Caco-2 (cell line): ENCODE measurements at regions not wholly inside any gene's neighbourhood (a gene's known extent, or its start where the extent isn't known, plus 50 kb on each side); places are given as distances from the start of the nearest gene placed in this dataset.

Experiments used
- BruUV-seq: library from RNA; stranded (reverse); fragments of 400-500 nt; replicated peaks from 2 replicates; lab custom pipeline; 2021; lab: Mats Ljungman, UMichigan
- CTCF ChIA-PET: fragments of 300-600 bp; sonication (Branson Sonifier 250); formaldehyde crosslinking; loops from one replicate; lab custom pipeline; 2022; ENCODE audit warnings: antibody characterized with exemption; lab: Charles Lee
- POLR2A ChIA-PET: fragments of 300-600 bp; sonication (Branson Sonifier 250); formaldehyde crosslinking; loops from one replicate; lab custom pipeline; 2022; ENCODE audit warnings: antibody characterized with exemption; lab: Charles Lee
- DNase-seq, 2 experiments: peaks; one replicate each; pipeline versions ENCODE4 v3.0.0 to v3.0.0-alpha.2; 2020 to 2022
- H3K27me3 ChIP-seq: replicated peaks from 2 replicates; pipeline ENCODE4 v1.6.0; 2011; ENCODE audit warnings: low read length; ENCODE audit not compliant: control insufficient read depth, insufficient read depth
- H3K36me3 ChIP-seq: 2 replicates; pipeline ENCODE4 v1.5.1; 2011; ENCODE audit warnings: low read length; ENCODE audit not compliant: control insufficient read depth, insufficient read depth
- H3K4me1 ChIP-seq: fragments of 250-450 bp; sonication (Bioruptor Pico); 2 replicates; pipeline ENCODE4 v1.5.1; 2020; ENCODE audit warnings: mild to moderate bottlenecking
- H3K4me3 ChIP-seq: 2 replicates; pipeline ENCODE4 v1.5.1; 2011; ENCODE audit warnings: low read depth, mild to moderate bottlenecking, control low read depth, low read length
- H3K9me3 ChIP-seq: fragments of 250-450 bp; sonication (Bioruptor Pico); 2 replicates; pipeline ENCODE4 v1.5.1; 2020; ENCODE audit warnings: mild to moderate bottlenecking, moderate library complexity
- H3K27ac Mint-ChIP-seq: one replicate; pipeline ENCODE4 v1.8.0; 2022; ENCODE audit warnings: mixed read lengths; ENCODE audit not compliant: unreplicated experiment
- H3K27me3 Mint-ChIP-seq: one replicate; pipeline ENCODE4 v1.8.0; 2022; ENCODE audit warnings: mixed read lengths; ENCODE audit not compliant: insufficient read depth, unreplicated experiment
- H3K36me3 Mint-ChIP-seq: one replicate; pipeline ENCODE4 v1.8.0; 2022; ENCODE audit warnings: mild to moderate bottlenecking, mixed read lengths; ENCODE audit not compliant: insufficient read depth, unreplicated experiment
- H3K4me1 Mint-ChIP-seq: one replicate; pipeline ENCODE4 v1.8.0; 2022; ENCODE audit warnings: low read depth, mixed read lengths; ENCODE audit not compliant: unreplicated experiment
- H3K4me3 Mint-ChIP-seq: one replicate; pipeline ENCODE4 v1.8.0; 2022; ENCODE audit warnings: mild to moderate bottlenecking, moderate library complexity, mixed read lengths; ENCODE audit not compliant: unreplicated experiment
- H3K9me3 Mint-ChIP-seq: one replicate; pipeline ENCODE4 v1.8.0; 2022; ENCODE audit warnings: mixed read lengths; ENCODE audit not compliant: unreplicated experiment
- CTCF ChIP-seq, 2 experiments: fragments of 200-600 bp in 1 of 2; IDR thresholded peaks; 1 replicate in 1 of 2; 2 replicates in 1 of 2; pipeline versions ENCODE4 v1.5.1 to v1.8.0; 2011 to 2022; ENCODE audit warnings: antibody characterized with exemption in 1 of 2, control low read depth in 1 of 2, inconsistent platforms in 1 of 2, low read depth in 1 of 2, low read length in 1 of 2, mild to moderate bottlenecking in 1 of 2, moderate library complexity in 1 of 2; ENCODE audit not compliant: insufficient read depth in 1 of 2, severe bottlenecking in 1 of 2, unreplicated experiment in 1 of 2
- intact Hi-C: fragments of 100-400 bp; cut with micrococcal nuclease; formaldehyde crosslinking; loops from one replicate; pipeline ENCODE4 v1.10.0; 2022; ENCODE audit not compliant: unreplicated experiment

- Mint-ChIP-seq H3K4me3 (no peak overlapping the region), H3K9me3 (no peaks in the 10 kb centered on the region), H3K4me1 (no peaks in the 10 kb centered on the region), H3K27ac (no peak overlapping the region), H3K27me3 (peaks cover 3% of the 10 kb centered on the region), H3K36me3 (no peaks in the 10 kb centered on the region)
- POLR2A ChIA-PET, result interaction anchor here (1.0 kb wide), 1 partner anchor 151 kb away, joined by 3 read pairs; the partner anchor contains the start of gene FAM3C
- TF ChIP-seq CTCF (IDR thresholded peaks at IDR 0.05; ENCODE audit: insufficient read depth in 1 of 2, low read depth in 1 of 2, low read length in 1 of 2, severe bottlenecking in 1 of 2, unreplicated experiment in 1 of 2), result no peak
- H3K27me3 ChIP-seq, result no peaks in the 10 kb centered on the region
- no peak overlapping the region for H3K4me3 ChIP-seq
- no peak for DNase-seq
- intact Hi-C loops, result loop anchor here (1.0 kb wide), 4 partner anchors 98 to 421 kb away; no protein-coding TSS in a partner anchor
- CTCF ChIA-PET, result interaction anchor here (0.7 to 1.0 kb wide), 3 partner anchors 150 to 180 kb away, joined by 3 to 10 read pairs (median 4); no protein-coding TSS in a partner anchor
- no TSS peak for BruUV-seq
- H3K36me3 ChIP-seq, result no peaks in the 10 kb centered on the region
- peaks cover 11% of the 10 kb centered on the region; the same call in 1 of the 2 replicates for H3K4me1 ChIP-seq
- H3K9me3 ChIP-seq, result no peaks in the 10 kb centered on the region
Measured at GRCh38 chr7:121546632-121547543, 150.8 kb upstream of the FAM3C start.

- DNase-seq, result no peak
- Histone ChIP-seq H3K9me3 (no peaks in the 10 kb centered on the region), H3K27me3 (no peaks in the 10 kb centered on the region), H3K4me1 (peaks cover 11% of the 10 kb centered on the region; the same call in 1 of the 2 replicates), H3K4me3 (no peak overlapping the region), H3K36me3 (no peaks in the 10 kb centered on the region)
- TF ChIP-seq CTCF (IDR thresholded peaks at IDR 0.05; ENCODE audit: insufficient read depth in 1 of 2, low read depth in 1 of 2, low read length in 1 of 2, severe bottlenecking in 1 of 2, unreplicated experiment in 1 of 2), result no peak
- no peaks in the 10 kb centered on the region for H3K4me1 Mint-ChIP-seq
- no peaks in the 10 kb centered on the region for H3K36me3 Mint-ChIP-seq
- CTCF ChIA-PET, result interaction anchor here (0.6 kb wide), 1 partner anchor 149 kb away, joined by 3 read pairs; the partner anchor contains the start of gene FAM3C
- H3K9me3 Mint-ChIP-seq, result no peaks in the 10 kb centered on the region
- POLR2A ChIA-PET, result no interaction called here
- no peaks in the 10 kb centered on the region for H3K27me3 Mint-ChIP-seq
- no peak overlapping the region for H3K4me3 Mint-ChIP-seq
- no peak overlapping the region for H3K27ac Mint-ChIP-seq
- intact Hi-C loops, result no loop called here
- BruUV-seq, result no TSS peak
Measured at GRCh38 chr7:121545418-121545817, 149.3 kb upstream of the FAM3C start.

GRCh38 chr7:121544726-121545125 is 148.6 kb upstream of the FAM3C start:
- CTCF ChIA-PET, result interaction anchor here (0.6 kb wide), 1 partner anchor 149 kb away, joined by 3 read pairs; the partner anchor contains the start of gene FAM3C
- no peaks in the 10 kb centered on the region for H3K9me3 Mint-ChIP-seq
- Histone ChIP-seq H3K4me3 (no peak overlapping the region), H3K9me3 (no peaks in the 10 kb centered on the region), H3K36me3 (no peaks in the 10 kb centered on the region), H3K4me1 (peaks cover 11% of the 10 kb centered on the region; the same call in 1 of the 2 replicates), H3K27me3 (no peaks in the 10 kb centered on the region)
- H3K27me3 Mint-ChIP-seq, result no peaks in the 10 kb centered on the region
- no peak for DNase-seq
- no peaks in the 10 kb centered on the region for H3K4me1 Mint-ChIP-seq
- H3K4me3 Mint-ChIP-seq, result no peak overlapping the region
- BruUV-seq, result no TSS peak
- POLR2A ChIA-PET, result no interaction called here
- TF ChIP-seq CTCF (IDR thresholded peaks at IDR 0.05; ENCODE audit: insufficient read depth in 1 of 2, low read depth in 1 of 2, low read length in 1 of 2, severe bottlenecking in 1 of 2, unreplicated experiment in 1 of 2), result no peak
- H3K36me3 Mint-ChIP-seq, result no peaks in the 10 kb centered on the region
- intact Hi-C loops, result no loop called here
- H3K27ac Mint-ChIP-seq, result no peak overlapping the region
